GM20431 (cell line): ENCODE measurements at regions not wholly inside any gene's neighbourhood (a gene's known extent, or its start where the extent isn't known, plus 50 kb on each side); places are given as distances from the start of the nearest gene placed in this dataset.

Experiments used
- in situ Hi-C: fragments of 300-500 bp; cut with MseI, MboI; formaldehyde crosslinking; loops from one replicate; pipeline ENCODE4 v1.15.0; 2020; ENCODE audit warnings: low sequenced_read_pairs; ENCODE audit not compliant: unreplicated experiment

DNA sequence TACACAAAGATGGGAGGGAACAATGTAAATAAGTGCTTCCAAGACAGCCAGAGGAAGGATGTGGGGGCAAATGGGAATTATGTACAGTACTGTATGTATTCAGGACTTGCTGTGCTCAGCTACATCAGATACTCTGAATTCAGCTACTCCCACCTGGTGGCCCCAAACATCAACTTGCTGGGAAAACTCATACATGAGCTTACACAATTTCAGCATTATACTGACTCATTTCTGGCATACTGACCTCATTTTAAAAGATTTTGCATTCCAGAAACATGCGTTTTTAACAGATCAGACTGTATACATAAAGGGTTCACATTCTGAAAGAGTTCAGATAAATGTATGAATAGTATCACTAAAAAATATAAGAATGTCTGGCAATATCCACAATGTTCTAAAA, 59.7 kb downstream of the GPX5 start:
- in situ Hi-C loops, result no loop called here

- in situ Hi-C loops, result no loop called here
Observed at GRCh38 chr6:28586324-28586723, 60.6 kb downstream of the GPX5 start.

- in situ Hi-C loops, result no loop called here
Observed at GRCh38 chr6:28586962-28587745, 61.5 kb downstream of the GPX5 start.

DNA sequence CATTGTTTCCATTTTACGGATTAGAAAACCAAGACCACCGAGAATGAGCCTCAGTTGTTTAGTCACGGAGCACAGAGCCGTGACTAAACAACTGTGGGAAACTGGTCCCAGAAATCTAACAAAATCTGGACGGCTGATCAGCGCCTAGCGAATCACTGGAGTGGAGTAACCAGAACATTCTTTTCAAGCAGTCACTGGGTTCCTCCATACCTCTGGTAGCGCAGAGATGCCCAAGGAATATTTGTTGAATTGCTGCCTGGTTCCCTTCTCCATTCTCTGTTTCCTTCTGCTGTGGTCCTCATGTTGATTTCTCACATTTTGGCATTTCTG, 62.0 kb downstream of the GPX5 start:
- in situ Hi-C loops, result no loop called here

- in situ Hi-C loops, result no loop called here
Observed at GRCh38 chr6:28588666-28589065, 63.0 kb downstream of the GPX5 start.

DNA sequence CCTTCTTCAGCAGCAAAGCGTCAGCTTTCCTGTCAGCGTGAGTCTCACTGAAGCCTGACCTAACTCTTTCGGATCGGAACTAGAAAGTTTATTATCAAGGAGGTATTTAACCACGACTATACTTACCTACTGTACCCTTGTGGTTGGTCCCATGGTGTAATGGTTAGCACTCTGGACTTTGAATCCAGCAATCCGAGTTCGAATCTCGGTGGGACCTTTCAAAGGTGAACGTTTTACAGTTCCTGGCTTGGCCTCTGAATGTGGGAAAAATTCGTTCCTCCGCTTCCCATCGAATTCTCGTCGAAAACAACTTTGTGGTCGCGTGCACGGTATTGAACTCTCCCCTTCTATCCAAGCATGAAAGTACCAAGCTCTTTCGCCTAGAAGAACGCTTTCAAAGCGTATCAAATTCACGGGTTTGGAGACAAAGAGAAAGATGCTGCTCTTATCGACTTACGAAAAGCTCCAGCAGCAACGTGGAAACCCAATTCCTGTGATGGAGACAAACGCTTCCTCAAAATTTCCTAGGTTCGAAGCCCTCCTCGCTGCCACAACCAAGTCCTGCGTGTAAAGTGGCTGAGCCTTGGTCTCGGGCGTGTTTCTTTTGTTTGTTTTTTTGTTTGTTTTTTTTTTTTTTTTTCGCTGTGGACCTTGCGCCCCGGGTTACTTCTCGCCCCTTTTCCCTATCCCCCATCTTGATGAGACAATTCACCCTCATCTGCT, 63.7 kb downstream of the GPX5 start:
- in situ Hi-C loops, result no loop called here

- in situ Hi-C loops, result no loop called here
Observed at GRCh38 chr6:28589957-28590349, 64.3 kb downstream of the GPX5 start.

DNA sequence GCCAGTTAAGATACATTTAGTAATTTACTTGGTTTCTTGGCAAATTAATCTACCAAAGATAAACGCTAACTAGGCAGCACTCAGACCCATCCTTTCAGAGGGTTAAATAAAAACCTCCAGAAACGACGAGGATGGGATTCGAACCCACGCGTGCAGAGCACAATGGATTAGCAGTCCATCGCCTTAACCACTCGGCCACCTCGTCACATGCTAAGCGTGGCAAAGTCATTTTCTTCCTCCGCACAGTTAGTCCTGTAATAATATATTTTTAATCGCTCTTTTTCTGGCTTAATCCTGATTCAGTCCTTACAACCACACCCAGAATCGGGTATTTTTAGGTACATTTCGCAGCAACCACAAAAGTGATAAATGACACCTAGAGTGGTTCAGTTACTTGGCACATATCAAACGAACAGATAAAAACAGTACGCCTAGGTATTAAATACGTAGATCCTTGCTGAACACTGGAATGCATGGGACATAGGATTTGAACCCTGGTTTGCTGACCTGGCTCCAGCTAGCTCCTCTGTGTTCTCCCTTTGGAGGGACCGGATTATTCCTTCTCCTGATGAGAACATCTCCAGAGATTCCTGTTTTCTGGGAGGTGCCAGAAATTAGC, 71.6 kb downstream of the GPX5 start:
- in situ Hi-C loops, result no loop called here

GRCh38 chr6:28597924-28598722, 72.4 kb downstream of the GPX5 start:
- in situ Hi-C loops, result no loop called here

GRCh38 chr6:28598757-28599686, 73.3 kb downstream of the GPX5 start:
- in situ Hi-C loops, result no loop called here

DNA sequence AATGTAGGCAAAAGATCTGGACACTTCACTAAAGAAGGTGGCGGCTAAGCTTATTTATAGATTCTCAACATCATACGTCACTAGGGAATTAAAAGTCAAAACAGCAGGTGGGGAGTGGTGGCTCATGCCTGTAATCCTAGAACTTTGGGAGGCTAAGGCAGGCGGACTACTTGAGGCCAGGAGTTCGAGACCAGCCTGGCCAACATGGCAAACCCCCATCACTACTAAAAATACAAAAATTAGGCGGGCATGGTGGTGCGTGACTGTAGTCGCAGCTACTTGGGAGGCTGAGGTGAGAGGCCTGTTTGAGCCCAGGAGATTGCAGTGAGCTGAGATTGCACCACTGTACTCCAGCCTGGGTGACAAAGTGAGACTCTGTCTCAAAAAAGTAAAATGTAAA, 74.6 kb downstream of the GPX5 start:
- in situ Hi-C loops, result no loop called here

DNA sequence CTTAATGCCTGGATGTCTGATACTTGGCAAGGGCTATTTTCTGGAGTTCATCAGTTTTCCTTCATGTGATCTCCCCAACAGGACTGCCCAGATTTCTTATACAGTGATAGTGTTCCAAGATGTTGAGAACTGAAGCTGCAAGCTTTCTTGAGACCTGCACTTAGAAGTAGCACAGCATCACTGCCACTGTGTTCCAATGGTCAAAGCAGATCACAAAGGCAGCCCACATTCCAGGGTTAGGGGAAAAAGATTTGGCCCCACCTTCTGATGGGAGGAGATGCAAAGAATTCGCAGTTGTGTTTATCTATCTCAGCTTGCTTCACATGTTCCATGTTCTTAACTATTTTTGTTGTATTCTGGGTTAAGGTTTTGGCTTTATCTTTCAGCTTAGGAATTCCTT, 78.2 kb downstream of the GPX5 start:
- in situ Hi-C loops, result no loop called here

- in situ Hi-C loops, result no loop called here
Observed at GRCh38 chr6:28606424-28607391, 81.0 kb downstream of the GPX5 start.

- in situ Hi-C loops, result no loop called here
Observed at GRCh38 chr6:28607990-28608389, 82.3 kb downstream of the GPX5 start.

DNA sequence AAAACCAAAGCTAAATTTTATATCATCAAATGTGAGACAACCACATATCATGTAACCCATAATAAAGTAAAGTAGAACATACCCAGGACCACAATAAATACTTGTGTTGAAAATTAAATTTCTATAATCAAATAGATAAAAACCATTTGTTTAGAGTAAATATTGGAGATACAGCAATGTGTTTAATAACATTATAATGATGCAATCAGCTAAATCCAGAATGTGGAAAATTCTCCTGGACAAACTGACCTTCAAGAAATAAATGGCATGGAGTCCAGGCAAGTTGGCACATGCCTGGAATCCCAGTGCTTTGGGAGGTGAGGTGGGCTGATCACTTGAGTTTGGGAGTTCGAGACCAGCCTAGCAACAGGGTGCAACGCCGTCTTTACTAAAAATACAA, 84.0 kb downstream of the GPX5 start:
- in situ Hi-C loops, result no loop called here

GRCh38 chr6:28615616-28615954, 89.9 kb downstream of the GPX5 start:
- in situ Hi-C loops, result no loop called here

GRCh38 chr6:28615955-28616747, 90.5 kb downstream of the GPX5 start:
- in situ Hi-C loops, result no loop called here
